B cell (primary cell): ENCODE measurements at regions not wholly inside any gene's neighbourhood (a gene's known extent, or its start where the extent isn't known, plus 50 kb on each side); places are given as distances from the start of the nearest gene placed in this dataset.

ENCODE experiments used
- EZH2 ChIP-seq: IDR thresholded peaks from 2 replicates; pipeline ENCODE4 v1.6.1; 2012; ENCODE audit warnings: borderline replicate concordance, low read depth, mild to moderate bottlenecking, moderate library complexity, low read length; ENCODE audit not compliant: insufficient read depth, poor library complexity, severe bottlenecking
- TF ChIP-seq, protein P1 (sequence below): fragments of 200-600 bp; IDR thresholded peaks from one replicate; pipeline ENCODE4 v1.8.0; 2022; ENCODE audit warnings: antibody characterized with exemption, mild to moderate bottlenecking

DNA sequence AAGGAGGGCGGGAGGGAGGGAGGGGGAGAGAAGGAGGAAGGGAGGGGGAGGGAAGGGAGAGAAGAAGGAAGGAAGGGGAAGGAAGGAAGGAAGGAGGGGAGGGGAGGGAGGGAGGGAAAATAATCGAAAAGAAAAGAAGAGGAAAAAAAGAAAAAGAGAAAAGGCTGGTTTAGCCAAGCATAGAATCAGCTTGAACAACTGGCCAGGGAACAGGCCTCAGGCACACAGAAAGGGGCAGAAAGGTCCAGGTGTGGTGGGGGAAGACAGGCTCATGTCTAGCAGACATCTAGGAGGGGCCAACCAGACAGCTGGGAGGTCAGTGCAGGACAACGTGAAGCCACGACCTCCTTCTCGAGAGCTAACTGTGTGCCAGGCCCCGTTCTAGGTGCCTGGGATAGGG lies 141.8 kb downstream of the HSD17B3 start:
- TF ChIP-seq, protein P1, sequence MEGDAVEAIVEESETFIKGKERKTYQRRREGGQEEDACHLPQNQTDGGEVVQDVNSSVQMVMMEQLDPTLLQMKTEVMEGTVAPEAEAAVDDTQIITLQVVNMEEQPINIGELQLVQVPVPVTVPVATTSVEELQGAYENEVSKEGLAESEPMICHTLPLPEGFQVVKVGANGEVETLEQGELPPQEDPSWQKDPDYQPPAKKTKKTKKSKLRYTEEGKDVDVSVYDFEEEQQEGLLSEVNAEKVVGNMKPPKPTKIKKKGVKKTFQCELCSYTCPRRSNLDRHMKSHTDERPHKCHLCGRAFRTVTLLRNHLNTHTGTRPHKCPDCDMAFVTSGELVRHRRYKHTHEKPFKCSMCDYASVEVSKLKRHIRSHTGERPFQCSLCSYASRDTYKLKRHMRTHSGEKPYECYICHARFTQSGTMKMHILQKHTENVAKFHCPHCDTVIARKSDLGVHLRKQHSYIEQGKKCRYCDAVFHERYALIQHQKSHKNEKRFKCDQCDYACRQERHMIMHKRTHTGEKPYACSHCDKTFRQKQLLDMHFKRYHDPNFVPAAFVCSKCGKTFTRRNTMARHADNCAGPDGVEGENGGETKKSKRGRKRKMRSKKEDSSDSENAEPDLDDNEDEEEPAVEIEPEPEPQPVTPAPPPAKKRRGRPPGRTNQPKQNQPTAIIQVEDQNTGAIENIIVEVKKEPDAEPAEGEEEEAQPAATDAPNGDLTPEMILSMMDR = no peak
- TF ChIP-seq EZH2 = no peak
